HG02973 (cell line): ENCODE measurements at regions not wholly inside any gene's neighbourhood (a gene's known extent, or its start where the extent isn't known, plus 50 kb on each side); places are given as distances from the start of the nearest gene placed in this dataset.
"Not testable (repeated sequence)": the region's sequence is repeated elsewhere in the genome, so short reads cannot be mapped to it uniquely, and the experiment has no call there.

Experiments
- ATAC-seq: cut with Tn5 transposase; IDR thresholded peaks from one replicate; pipeline ENCODE4 v1.9.1; 2021; ENCODE audit warnings: moderate library complexity; ENCODE audit not compliant: unreplicated experiment

- ATAC-seq = no peak
These were observed 321.4 kb upstream of the SEMA6A start for GRCh38 chr5:116896001-116896400.

- no peak for ATAC-seq
These were observed 318.4 kb upstream of the SEMA6A start for GRCh38 chr5:116892993-116893392.

- no peak for ATAC-seq
These were observed 312.5 kb upstream of the SEMA6A start for GRCh38 chr5:116887104-116887503.

- peak; percentile 36 for ATAC-seq
These were observed 311.2 kb upstream of the SEMA6A start for GRCh38 chr5:116885825-116886224.

GRCh38 chr5:116883875-116884274, 309.3 kb upstream of the SEMA6A start:
- peak; percentile 65 for ATAC-seq

GRCh38 chr5:116881921-116882531, 307.4 kb upstream of the SEMA6A start:
- ATAC-seq = no peak

- ATAC-seq = no peak
These were observed 306.0 kb upstream of the SEMA6A start for GRCh38 chr5:116880601-116881000.

- no peak for ATAC-seq
These were observed 305.5 kb upstream of the SEMA6A start for GRCh38 chr5:116880150-116880549.

GRCh38 chr5:116876240-116876840, 301.7 kb upstream of the SEMA6A start:
- no peak for ATAC-seq

- no peak for ATAC-seq
These were observed 298.4 kb upstream of the SEMA6A start for GRCh38 chr5:116872986-116873385.

GRCh38 chr5:116872486-116872885, 297.9 kb upstream of the SEMA6A start:
- ATAC-seq = no peak

- not testable (repeated sequence) for ATAC-seq
These were observed 293.2 kb upstream of the SEMA6A start for GRCh38 chr5:116867825-116868224.

GRCh38 chr5:116865651-116866050, 291.0 kb upstream of the SEMA6A start:
- no peak for ATAC-seq

- ATAC-seq = no peak
These were observed 290.2 kb upstream of the SEMA6A start for GRCh38 chr5:116864838-116865190.

- no peak for ATAC-seq
These were observed 289.7 kb upstream of the SEMA6A start for GRCh38 chr5:116864157-116864837.

- no peak for ATAC-seq
These were observed 288.2 kb upstream of the SEMA6A start for GRCh38 chr5:116862632-116863455.

- ATAC-seq = no peak
These were observed 287.0 kb upstream of the SEMA6A start for GRCh38 chr5:116861666-116862065.

GRCh38 chr5:116861097-116861496, 286.5 kb upstream of the SEMA6A start:
- no peak for ATAC-seq

- no peak for ATAC-seq
These were observed 285.2 kb upstream of the SEMA6A start for GRCh38 chr5:116859666-116860320.

- no peak for ATAC-seq
These were observed 284.2 kb upstream of the SEMA6A start for GRCh38 chr5:116858705-116859333.

GRCh38 chr5:116858020-116858419, 283.4 kb upstream of the SEMA6A start:
- ATAC-seq = not testable (repeated sequence)
